ENCODE measurements at regions not wholly inside any gene's neighbourhood (a gene's known extent, or its start where the extent isn't known, plus 50 kb on each side); places are given as distances from the start of the nearest gene placed in this dataset.

GRCh38 chr14:85124631-85125290, 405.2 kb upstream of the FLRT2 start:
- Histone ChIP-seq H3K27me3 (ENCODE audit: control insufficient read depth in 2 of 2, insufficient read depth in 2 of 2, low read length in 2 of 2) (no peaks in the 10 kb centered on the region), H3K36me3 (replicated peaks in 1 of 2; ENCODE audit: control insufficient read depth in 1 of 2, insufficient read depth in 2 of 2, low read length in 2 of 2) (no peaks in the 10 kb centered on the region), H3K4me1 (ENCODE audit: control insufficient read depth in 1 of 2, insufficient read depth in 2 of 2, low read length in 2 of 2) (no peaks in the 10 kb centered on the region), H2AFZ (ENCODE audit: insufficient read depth, low read depth, low read length, poor library complexity, severe bottlenecking) (no peak overlapping the region), H3K9me3 (replicated peaks in 1 of 2; ENCODE audit: control insufficient read depth in 1 of 2, insufficient read depth in 1 of 2, low read length in 2 of 2) (peaks cover 0 to 2% of the 10 kb centered on the region in 2 donors), H3K4me2 (replicated peaks; ENCODE audit: extremely low read depth, low read length, poor library complexity, severe bottlenecking) (no peak overlapping the region), H3K27ac (ENCODE audit: low read depth in 1 of 2, low read length in 2 of 2) (no peak overlapping the region), H3K4me3 (replicated peaks in 1 of 3; ENCODE audit: low read depth in 2 of 3, low read length in 3 of 3) (no peak overlapping the region), H4K20me1 (ENCODE audit: insufficient read depth, low read length) (no peaks in the 10 kb centered on the region), H3K79me2 (ENCODE audit: insufficient read depth, low read length) (no peaks in the 10 kb centered on the region), H3K9ac (ENCODE audit: insufficient read depth, low read length, poor library complexity, severe bottlenecking) (no peak overlapping the region)
- Mint-ChIP-seq H3K27me3 (ENCODE audit: low read depth in 3 of 3) (no peaks in the 10 kb centered on the region), H3K4me1 (no peaks in the 10 kb centered on the region), H3K36me3 (no peaks in the 10 kb centered on the region), H3K4me3 (no peak overlapping the region), H3K9me3 (peaks cover 0 to 9% (median 2%) of the 10 kb centered on the region in 7 donors), H3K27ac (no peak overlapping the region)
- 83% methylated on average over 1 of the region's 3 CpGs for WGBS (ENCODE audit: insufficient coverage)
- TF ChIP-seq CTCF (IDR thresholded peaks at IDR 0.05) = no peak
- no peak for DNase-seq
- intact Hi-C loops (cut with micrococcal nuclease) = no loop called here

GRCh38 chr14:85125291-85125670, 404.7 kb upstream of the FLRT2 start:
- Mint-ChIP-seq H3K4me1 (no peaks in the 10 kb centered on the region), H3K9me3 (peaks cover 0 to 6% (median 2%) of the 10 kb centered on the region in 7 donors), H3K27me3 (ENCODE audit: low read depth in 3 of 3) (no peaks in the 10 kb centered on the region), H3K36me3 (no peaks in the 10 kb centered on the region), H3K4me3 (no peak overlapping the region), H3K27ac (no peak overlapping the region)
- H4K20me1 ChIP-seq (ENCODE audit: insufficient read depth, low read length) = no peaks in the 10 kb centered on the region
- no peak overlapping the region for H3K27ac ChIP-seq (ENCODE audit: low read depth in 1 of 2, low read length in 2 of 2)
- no peak for DNase-seq
- no peak overlapping the region for H3K4me3 ChIP-seq (replicated peaks in 1 of 3; ENCODE audit: low read depth in 2 of 3, low read length in 3 of 3)
- H3K4me1 ChIP-seq (ENCODE audit: control insufficient read depth in 1 of 2, insufficient read depth in 2 of 2, low read length in 2 of 2) = no peaks in the 10 kb centered on the region
- H3K79me2 ChIP-seq (ENCODE audit: insufficient read depth, low read length) = no peaks in the 10 kb centered on the region
- no CpG with 5 or more reads among the region's 2 CpGs for WGBS (ENCODE audit: insufficient coverage)
- H3K27me3 ChIP-seq (ENCODE audit: control insufficient read depth in 2 of 2, insufficient read depth in 2 of 2, low read length in 2 of 2) = no peaks in the 10 kb centered on the region
- no peak overlapping the region for H3K9ac ChIP-seq (ENCODE audit: insufficient read depth, low read length, poor library complexity, severe bottlenecking)
- no peaks in the 10 kb centered on the region for H3K36me3 ChIP-seq (replicated peaks in 1 of 2; ENCODE audit: control insufficient read depth in 1 of 2, insufficient read depth in 2 of 2, low read length in 2 of 2)
- H3K9me3 ChIP-seq (replicated peaks in 1 of 2; ENCODE audit: control insufficient read depth in 1 of 2, insufficient read depth in 1 of 2, low read length in 2 of 2) = peaks cover 0 to 2% of the 10 kb centered on the region in 2 donors
- no peak overlapping the region for H3K4me2 ChIP-seq (replicated peaks; ENCODE audit: extremely low read depth, low read length, poor library complexity, severe bottlenecking)
- intact Hi-C loops (cut with micrococcal nuclease) = no loop called here
- H2AFZ ChIP-seq (ENCODE audit: insufficient read depth, low read depth, low read length, poor library complexity, severe bottlenecking) = no peak overlapping the region
- TF ChIP-seq CTCF (IDR thresholded peaks at IDR 0.05) = no peak

Data from CD14-positive monocyte (primary cell).